ENCODE measurements at regions not wholly inside any gene's neighbourhood (a gene's known extent, or its start where the extent isn't known, plus 50 kb on each side); places are given as distances from the start of the nearest gene placed in this dataset.
"Not testable (repeated sequence)": the region's sequence is repeated elsewhere in the genome, so short reads cannot be mapped to it uniquely, and the experiment has no call there.

- TF ChIP-seq, protein P1, sequence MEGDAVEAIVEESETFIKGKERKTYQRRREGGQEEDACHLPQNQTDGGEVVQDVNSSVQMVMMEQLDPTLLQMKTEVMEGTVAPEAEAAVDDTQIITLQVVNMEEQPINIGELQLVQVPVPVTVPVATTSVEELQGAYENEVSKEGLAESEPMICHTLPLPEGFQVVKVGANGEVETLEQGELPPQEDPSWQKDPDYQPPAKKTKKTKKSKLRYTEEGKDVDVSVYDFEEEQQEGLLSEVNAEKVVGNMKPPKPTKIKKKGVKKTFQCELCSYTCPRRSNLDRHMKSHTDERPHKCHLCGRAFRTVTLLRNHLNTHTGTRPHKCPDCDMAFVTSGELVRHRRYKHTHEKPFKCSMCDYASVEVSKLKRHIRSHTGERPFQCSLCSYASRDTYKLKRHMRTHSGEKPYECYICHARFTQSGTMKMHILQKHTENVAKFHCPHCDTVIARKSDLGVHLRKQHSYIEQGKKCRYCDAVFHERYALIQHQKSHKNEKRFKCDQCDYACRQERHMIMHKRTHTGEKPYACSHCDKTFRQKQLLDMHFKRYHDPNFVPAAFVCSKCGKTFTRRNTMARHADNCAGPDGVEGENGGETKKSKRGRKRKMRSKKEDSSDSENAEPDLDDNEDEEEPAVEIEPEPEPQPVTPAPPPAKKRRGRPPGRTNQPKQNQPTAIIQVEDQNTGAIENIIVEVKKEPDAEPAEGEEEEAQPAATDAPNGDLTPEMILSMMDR (IDR thresholded peaks at IDR 0.05; ENCODE audit: low read depth, low read length): not testable (repeated sequence)
- not testable (repeated sequence) for TF ChIP-seq EZH2phosphoT487 (IDR thresholded peaks at IDR 0.05; ENCODE audit: low read depth)
Observed at GRCh38 chr15:44900796-44901195, 55.7 kb upstream of the TERB2 start.
